ENCODE measurements at regions not wholly inside any gene's neighbourhood (a gene's known extent, or its start where the extent isn't known, plus 50 kb on each side); places are given as distances from the start of the nearest gene placed in this dataset.
"Not testable (repeated sequence)": the region's sequence is repeated elsewhere in the genome, so short reads cannot be mapped to it uniquely, and the experiment has no call there.

DNA sequence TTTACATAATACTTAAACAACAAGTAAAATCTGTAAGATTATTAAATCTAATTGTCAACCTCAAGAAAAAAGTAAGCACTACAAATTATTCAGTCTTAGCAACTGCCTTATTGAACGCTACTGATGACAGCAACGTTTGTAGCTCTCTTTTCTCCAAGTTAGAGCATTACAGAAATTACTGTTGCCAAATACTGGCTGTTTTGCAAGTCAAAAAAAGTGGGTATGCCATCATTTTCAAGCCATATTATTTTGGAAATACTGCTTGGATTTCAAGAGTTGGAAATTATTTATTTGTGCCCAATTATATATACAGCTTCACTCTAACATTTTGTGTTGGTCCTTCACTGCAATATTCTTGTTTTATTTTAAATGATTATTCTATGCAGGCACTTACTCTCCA, 221.7 kb downstream of the CXXC4 start:
- H3K9me2 ChIP-seq (replicated peaks; ENCODE audit: insufficient read depth, low read length): no peaks in the 10 kb centered on the region
- H3K27ac ChIP-seq (ENCODE audit: low read length): no peak overlapping the region
- H2AFZ ChIP-seq (ENCODE audit: low read length): no peak overlapping the region
- no peak overlapping the region for H3K4me3 ChIP-seq (ENCODE audit: low read length)
- H3K9ac ChIP-seq (ENCODE audit: low read length): no peak overlapping the region
- H3K4me1 ChIP-seq (ENCODE audit: low read length): no peaks in the 10 kb centered on the region
- DNase-seq: no peak
- no peaks in the 10 kb centered on the region for H3K79me2 ChIP-seq (ENCODE audit: low read length)
- H3F3A ChIP-seq (ENCODE audit: insufficient read depth, low read length): no peaks in the 10 kb centered on the region
- no peaks in the 10 kb centered on the region for H4K20me1 ChIP-seq (ENCODE audit: insufficient read depth, low read length)
- H3K4me2 ChIP-seq (ENCODE audit: low read depth, low read length): no peak overlapping the region
- no peaks in the 10 kb centered on the region for H3K36me3 ChIP-seq (replicated peaks; ENCODE audit: insufficient read depth, low read length)
- TF ChIP-seq EZH2phosphoT487 (IDR thresholded peaks at IDR 0.05; ENCODE audit: low read length): no peak
- TF ChIP-seq, protein P1, sequence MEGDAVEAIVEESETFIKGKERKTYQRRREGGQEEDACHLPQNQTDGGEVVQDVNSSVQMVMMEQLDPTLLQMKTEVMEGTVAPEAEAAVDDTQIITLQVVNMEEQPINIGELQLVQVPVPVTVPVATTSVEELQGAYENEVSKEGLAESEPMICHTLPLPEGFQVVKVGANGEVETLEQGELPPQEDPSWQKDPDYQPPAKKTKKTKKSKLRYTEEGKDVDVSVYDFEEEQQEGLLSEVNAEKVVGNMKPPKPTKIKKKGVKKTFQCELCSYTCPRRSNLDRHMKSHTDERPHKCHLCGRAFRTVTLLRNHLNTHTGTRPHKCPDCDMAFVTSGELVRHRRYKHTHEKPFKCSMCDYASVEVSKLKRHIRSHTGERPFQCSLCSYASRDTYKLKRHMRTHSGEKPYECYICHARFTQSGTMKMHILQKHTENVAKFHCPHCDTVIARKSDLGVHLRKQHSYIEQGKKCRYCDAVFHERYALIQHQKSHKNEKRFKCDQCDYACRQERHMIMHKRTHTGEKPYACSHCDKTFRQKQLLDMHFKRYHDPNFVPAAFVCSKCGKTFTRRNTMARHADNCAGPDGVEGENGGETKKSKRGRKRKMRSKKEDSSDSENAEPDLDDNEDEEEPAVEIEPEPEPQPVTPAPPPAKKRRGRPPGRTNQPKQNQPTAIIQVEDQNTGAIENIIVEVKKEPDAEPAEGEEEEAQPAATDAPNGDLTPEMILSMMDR (IDR thresholded peaks at IDR 0.05; ENCODE audit: low read length): no peak
- TF ChIP-seq EZH2 (optimal IDR thresholded peaks at IDR 0.05; ENCODE audit: low read depth, low read length): no peak
- H3K27me3 ChIP-seq (replicated peaks; ENCODE audit: insufficient read depth, low read length): no peaks in the 10 kb centered on the region
- no peaks in the 10 kb centered on the region for H3K9me3 ChIP-seq (replicated peaks; ENCODE audit: insufficient read depth, low read length)

GRCh38 chr4:104269603-104270002, 225.1 kb downstream of the CXXC4 start:
- not testable (repeated sequence) for DNase-seq; H3K27me3 ChIP-seq (replicated peaks; ENCODE audit: insufficient read depth, low read length); H3K9ac ChIP-seq (ENCODE audit: low read length); H3K27ac ChIP-seq (ENCODE audit: low read length); H4K20me1 ChIP-seq (ENCODE audit: insufficient read depth, low read length); H3K9me3 ChIP-seq (replicated peaks; ENCODE audit: insufficient read depth, low read length); H3K9me2 ChIP-seq (replicated peaks; ENCODE audit: insufficient read depth, low read length); H3K4me2 ChIP-seq (ENCODE audit: low read depth, low read length); H3F3A ChIP-seq (ENCODE audit: insufficient read depth, low read length); H3K4me3 ChIP-seq (ENCODE audit: low read length); H2AFZ ChIP-seq (ENCODE audit: low read length); H3K4me1 ChIP-seq (ENCODE audit: low read length); H3K36me3 ChIP-seq (replicated peaks; ENCODE audit: insufficient read depth, low read length); H3K79me2 ChIP-seq (ENCODE audit: low read length)

DNA sequence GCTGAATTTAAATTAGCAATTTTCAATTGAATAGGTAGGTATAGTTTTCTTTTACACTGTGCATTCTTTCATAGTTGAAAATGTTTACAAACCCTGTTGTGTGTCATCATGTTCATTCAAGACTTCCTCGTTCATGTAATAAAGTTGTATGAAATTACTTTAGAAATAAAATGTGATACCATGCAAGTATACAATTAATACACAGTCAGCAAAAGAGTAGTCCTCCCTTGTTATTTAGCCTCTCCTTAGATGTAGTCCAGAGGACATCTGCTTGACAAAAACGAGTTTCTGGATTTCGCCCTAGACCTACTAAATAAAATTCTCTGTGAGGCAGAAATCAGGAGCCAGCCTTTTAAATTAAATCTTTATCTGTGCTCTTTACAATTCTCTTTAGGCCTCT, 231.6 kb downstream of the CXXC4 start:
- Histone ChIP-seq H3K79me2 (ENCODE audit: low read length) (no peaks in the 10 kb centered on the region), H4K20me1 (ENCODE audit: insufficient read depth, low read length) (no peaks in the 10 kb centered on the region), H3K9me3 (replicated peaks; ENCODE audit: insufficient read depth, low read length) (no peaks in the 10 kb centered on the region), H2AFZ (ENCODE audit: low read length) (no peak overlapping the region), H3K4me3 (ENCODE audit: low read length) (no peak overlapping the region), H3K27ac (ENCODE audit: low read length) (no peak overlapping the region), H3K4me1 (ENCODE audit: low read length) (no peaks in the 10 kb centered on the region), H3K4me2 (ENCODE audit: low read depth, low read length) (no peak overlapping the region), H3F3A (ENCODE audit: insufficient read depth, low read length) (no peaks in the 10 kb centered on the region), H3K27me3 (replicated peaks; ENCODE audit: insufficient read depth, low read length) (no peaks in the 10 kb centered on the region), H3K9ac (ENCODE audit: low read length) (no peak overlapping the region), H3K36me3 (replicated peaks; ENCODE audit: insufficient read depth, low read length) (no peaks in the 10 kb centered on the region; the same call in 1 of the 2 replicates), H3K9me2 (replicated peaks; ENCODE audit: insufficient read depth, low read length) (no peaks in the 10 kb centered on the region)
- TF ChIP-seq EZH2phosphoT487 (IDR thresholded peaks at IDR 0.05; ENCODE audit: low read length): no peak
- TF ChIP-seq, protein P1 (IDR thresholded peaks at IDR 0.05; ENCODE audit: low read length): no peak
- TF ChIP-seq EZH2 (optimal IDR thresholded peaks at IDR 0.05; ENCODE audit: low read depth, low read length): no peak
- DNase-seq: no peak

DNA sequence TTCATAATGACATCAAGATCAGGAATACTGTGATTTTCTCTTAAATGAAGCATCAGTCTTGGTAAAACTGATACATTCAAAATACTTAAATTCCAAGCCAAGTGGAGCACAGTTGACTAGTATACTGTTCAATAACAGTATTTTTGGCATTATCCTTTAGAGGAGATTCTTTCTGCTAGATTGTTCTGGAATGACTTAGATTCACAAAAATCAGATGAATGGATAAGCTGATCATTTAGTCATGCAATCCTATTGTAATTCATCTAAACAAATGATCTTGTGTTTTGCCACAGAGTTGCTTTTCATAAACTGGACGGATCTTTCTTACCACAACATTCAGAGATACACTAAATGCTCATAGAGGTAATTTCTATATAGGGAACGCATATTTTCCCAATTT, 232.0 kb downstream of the CXXC4 start:
- no peak overlapping the region for H2AFZ ChIP-seq (ENCODE audit: low read length)
- H3K9me2 ChIP-seq (replicated peaks; ENCODE audit: insufficient read depth, low read length): no peaks in the 10 kb centered on the region
- H3K4me1 ChIP-seq (ENCODE audit: low read length): no peaks in the 10 kb centered on the region
- H3K27ac ChIP-seq (ENCODE audit: low read length): no peak overlapping the region
- H3K4me2 ChIP-seq (ENCODE audit: low read depth, low read length): no peak overlapping the region
- DNase-seq: no peak
- no peak overlapping the region for H3K9ac ChIP-seq (ENCODE audit: low read length)
- TF ChIP-seq EZH2phosphoT487 (IDR thresholded peaks at IDR 0.05; ENCODE audit: low read length): no peak
- no peak for TF ChIP-seq EZH2 (optimal IDR thresholded peaks at IDR 0.05; ENCODE audit: low read depth, low read length)
- TF ChIP-seq, protein P1 (IDR thresholded peaks at IDR 0.05; ENCODE audit: low read length): no peak
- H3K4me3 ChIP-seq (ENCODE audit: low read length): no peak overlapping the region
- H3K36me3 ChIP-seq (replicated peaks; ENCODE audit: insufficient read depth, low read length): no peaks in the 10 kb centered on the region; the same call in 1 of the 2 replicates
- no peaks in the 10 kb centered on the region for H3K27me3 ChIP-seq (replicated peaks; ENCODE audit: insufficient read depth, low read length)
- H3K79me2 ChIP-seq (ENCODE audit: low read length): no peaks in the 10 kb centered on the region
- H3K9me3 ChIP-seq (replicated peaks; ENCODE audit: insufficient read depth, low read length): no peaks in the 10 kb centered on the region
- H3F3A ChIP-seq (ENCODE audit: insufficient read depth, low read length): no peaks in the 10 kb centered on the region
- H4K20me1 ChIP-seq (ENCODE audit: insufficient read depth, low read length): no peaks in the 10 kb centered on the region

Data from MM.1S (cell line).